Loucy (cell line): ENCODE measurements at regions not wholly inside any gene's neighbourhood (a gene's known extent, or its start where the extent isn't known, plus 50 kb on each side); places are given as distances from the start of the nearest gene placed in this dataset.

Experiments
- H2AFZ ChIP-seq: fragments of 200-600 bp; sonication (generic); 2 replicates; pipeline ENCODE4 v1.6.0; 2016; ENCODE audit warnings: antibody characterized with exemption, mild to moderate bottlenecking, low read length, moderate library complexity
- H3F3A ChIP-seq: fragments of 200-600 bp; 2 replicates; pipeline ENCODE4 v1.6.0; 2016; ENCODE audit warnings: antibody characterized with exemption, low read depth, mild to moderate bottlenecking
- H3K27me3 ChIP-seq: fragments of 200-600 bp; sonication (generic); 2 replicates; pipeline ENCODE4 v1.6.1; 2014; ENCODE audit warnings: low read length, mild to moderate bottlenecking; ENCODE audit not compliant: insufficient read depth, poor library complexity, severe bottlenecking
- H3K36me3 ChIP-seq: fragments of 200-600 bp; sonication (generic); 2 replicates; pipeline ENCODE4 v1.6.1; 2016; ENCODE audit warnings: low read length; ENCODE audit not compliant: insufficient read depth
- H3K4me1 ChIP-seq: fragments of 200-600 bp; sonication (generic); 2 replicates; pipeline ENCODE4 v1.5.1; 2014; ENCODE audit warnings: low read length, mild to moderate bottlenecking; ENCODE audit not compliant: insufficient read depth, poor library complexity, severe bottlenecking
- H3K4me2 ChIP-seq: fragments of 200-600 bp; sonication (generic); 2 replicates; pipeline ENCODE4 v1.6.0; 2014; ENCODE audit warnings: antibody characterized with exemption, low read length, low read depth, mild to moderate bottlenecking; ENCODE audit not compliant: poor library complexity, severe bottlenecking
- H3K4me3 ChIP-seq: fragments of 200-600 bp; sonication (generic); 2 replicates; pipeline ENCODE4 v1.5.1; 2014; ENCODE audit warnings: low read length, mild to moderate bottlenecking, mixed read lengths; ENCODE audit not compliant: poor library complexity, severe bottlenecking
- H3K79me2 ChIP-seq: fragments of 200-600 bp; sonication (generic); 2 replicates; pipeline ENCODE4 v1.6.1; 2014; ENCODE audit warnings: low read length; ENCODE audit not compliant: insufficient read depth
- H3K9ac ChIP-seq: fragments of 200-600 bp; sonication (generic); 2 replicates; pipeline ENCODE4 v1.6.0; 2014; ENCODE audit warnings: mild to moderate bottlenecking, low read depth, low read length, moderate library complexity; ENCODE audit not compliant: poor library complexity, severe bottlenecking
- H3K9me2 ChIP-seq: fragments of 200-600 bp; sonication (generic); replicated peaks from 2 replicates; pipeline ENCODE4 v1.6.1; 2016; ENCODE audit warnings: low read depth, low read length, mixed read lengths
- H3K9me3 ChIP-seq: fragments of 200-600 bp; sonication (generic); 2 replicates; pipeline ENCODE4 v1.6.1; 2014; ENCODE audit warnings: mild to moderate bottlenecking, antibody characterized with exemption, low read length, low read depth; ENCODE audit not compliant: insufficient read depth
- H4K20me1 ChIP-seq: fragments of 200-600 bp; sonication (generic); 2 replicates; pipeline ENCODE4 v1.6.0; 2014; ENCODE audit warnings: antibody characterized with exemption, low read length, mild to moderate bottlenecking; ENCODE audit not compliant: insufficient read depth, poor library complexity, severe bottlenecking
- CTCF ChIP-seq: fragments of 200-600 bp; sonication (generic); conservative IDR thresholded peaks from 2 replicates; pipeline ENCODE4 v1.5.1; 2014; ENCODE audit warnings: mild to moderate bottlenecking, antibody characterized with exemption, low read length
- EZH2phosphoT487 ChIP-seq: fragments of 200-600 bp; IDR thresholded peaks from 2 replicates; pipeline ENCODE4 v1.6.1; 2018; ENCODE audit warnings: antibody characterized with exemption, mild to moderate bottlenecking, moderate library complexity, borderline replicate concordance

- H4K20me1 ChIP-seq = no peaks in the 10 kb centered on the region
- H3F3A ChIP-seq = no peaks in the 10 kb centered on the region
- H3K9ac ChIP-seq = no peak overlapping the region
- no peaks in the 10 kb centered on the region for H3K36me3 ChIP-seq
- H3K4me1 ChIP-seq = no peaks in the 10 kb centered on the region
- no peak overlapping the region for H2AFZ ChIP-seq
- H3K4me2 ChIP-seq = no peak overlapping the region
- no peak overlapping the region for H3K4me3 ChIP-seq
- H3K9me2 ChIP-seq = no peaks in the 10 kb centered on the region
- no peak for TF ChIP-seq CTCF
- no peak for TF ChIP-seq EZH2phosphoT487
- H3K79me2 ChIP-seq = no peaks in the 10 kb centered on the region
- H3K9me3 ChIP-seq = no peaks in the 10 kb centered on the region
- H3K27me3 ChIP-seq = no peaks in the 10 kb centered on the region
These were observed 88.0 kb upstream of the ANKH start for GRCh38 chr5:14959399-14960119.

GRCh38 chr5:14958188-14958587 lies 86.6 kb upstream of the ANKH start:
- Histone ChIP-seq H3K4me3 (no peak overlapping the region), H3K27me3 (no peaks in the 10 kb centered on the region)

DNA sequence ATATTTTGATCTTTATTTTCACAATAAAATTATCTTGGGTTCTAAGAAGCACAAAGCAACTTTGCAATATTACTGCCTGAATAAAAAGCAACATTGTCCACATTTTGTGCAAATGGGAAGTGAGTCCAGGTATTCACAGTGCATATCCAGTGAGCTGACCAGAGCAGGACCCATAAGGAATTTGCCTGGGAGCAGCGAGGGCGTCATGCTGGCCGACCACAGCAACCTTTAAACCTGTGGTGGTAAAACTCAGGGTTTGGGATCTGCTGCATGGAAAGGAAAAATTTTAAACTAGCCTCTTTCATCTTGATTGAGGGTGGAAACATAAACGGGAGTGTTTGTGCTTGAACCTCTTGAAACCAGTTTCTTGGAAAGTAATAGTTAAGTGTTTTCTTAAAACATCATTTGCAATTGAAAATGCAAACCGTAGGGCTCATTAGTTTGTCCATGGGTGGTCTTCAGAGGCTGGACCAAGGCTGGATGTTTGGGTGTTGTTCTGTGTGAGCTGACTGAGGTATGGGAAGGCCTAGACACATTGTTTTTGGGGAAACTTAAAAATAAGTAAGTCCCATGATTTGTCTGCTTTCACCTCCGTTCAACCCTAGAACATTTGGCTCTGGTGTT lies 85.0 kb upstream of the ANKH start:
- Histone ChIP-seq H3K4me1 (no peaks in the 10 kb centered on the region), H2AFZ (no peak overlapping the region), H3K36me3 (no peaks in the 10 kb centered on the region), H3K9ac (no peak overlapping the region), H3K4me3 (no peak overlapping the region), H3K27me3 (no peaks in the 10 kb centered on the region), H3K9me2 (no peaks in the 10 kb centered on the region), H3K79me2 (no peaks in the 10 kb centered on the region), H4K20me1 (no peaks in the 10 kb centered on the region), H3K4me2 (no peak overlapping the region), H3F3A (no peaks in the 10 kb centered on the region), H3K9me3 (no peaks in the 10 kb centered on the region)
- no peak for TF ChIP-seq EZH2phosphoT487
- TF ChIP-seq CTCF = no peak

More at GRCh38 chr5:14958188-14958587, 86.6 kb upstream of the ANKH start:
- Histone ChIP-seq H3F3A (no peaks in the 10 kb centered on the region), H3K9me3 (no peaks in the 10 kb centered on the region), H3K79me2 (no peaks in the 10 kb centered on the region), H2AFZ (no peak overlapping the region), H3K9ac (no peak overlapping the region), H3K4me1 (no peaks in the 10 kb centered on the region), H4K20me1 (no peaks in the 10 kb centered on the region), H3K9me2 (no peaks in the 10 kb centered on the region), H3K36me3 (no peaks in the 10 kb centered on the region), H3K4me2 (no peak overlapping the region)
- TF ChIP-seq EZH2phosphoT487 (no peak), CTCF (no peak)
